ENCODE measurements at regions not wholly inside any gene's neighbourhood (a gene's known extent, or its start where the extent isn't known, plus 50 kb on each side); places are given as distances from the start of the nearest gene placed in this dataset.

GRCh38 chr2:5984946-5985345 lies 292.8 kb downstream of the SOX11 start:
- TF ChIP-seq CTCF (conservative IDR thresholded peaks at IDR 0.05) (no peak), ZFX (IDR thresholded peaks at IDR 0.05) (no peak)
